SK-N-SH (cell line): ENCODE measurements at regions not wholly inside any gene's neighbourhood (a gene's known extent, or its start where the extent isn't known, plus 50 kb on each side); places are given as distances from the start of the nearest gene placed in this dataset.

Experiments
- CTCF ChIA-PET: fragments of 300-600, 350-600 bp; formaldehyde crosslinking; extraction: SDS; loops from one replicate; lab custom pipeline; 2021; lab: Yijun Ruan, JAX
- POLR2A ChIA-PET: fragments of 350-600 bp; sonication (Branson Sonifier 250); formaldehyde crosslinking; extraction: SDS; loops from one replicate; lab custom pipeline; 2020; ENCODE audit warnings: antibody characterized with exemption, inconsistent platforms; lab: Yijun Ruan, JAX
- DNase-seq: peaks from one replicate; pipeline ENCODE4 v3.0.0; 2012
- H2AFZ ChIP-seq: fragments of 200-600 bp; sonication (generic); 2 replicates; pipeline ENCODE4 v1.8.1; 2016; ENCODE audit warnings: antibody characterized with exemption, mild to moderate bottlenecking, low read depth
- H3F3A ChIP-seq: fragments of 200-600 bp; sonication (generic); replicated peaks from 2 replicates; pipeline ENCODE3; 2016; ENCODE audit warnings: antibody characterized with exemption, mild to moderate bottlenecking; ENCODE audit not compliant: insufficient read depth
- H3K27ac ChIP-seq, 2 experiments: fragments of 200-500 bp in 1 of 2; fragments of 200-600 bp in 1 of 2; sonication (Bioruptor generic) in 1 of 2; sonication (generic), shearing (Covaris generic) in 1 of 2; 2 replicates each; pipeline versions ENCODE4 v1.5.1 to v1.6.1; 2014 to 2016; ENCODE audit warnings: low read depth in 2 of 2, inconsistent platforms in 1 of 2, low read length in 1 of 2, mild to moderate bottlenecking in 1 of 2, mixed read lengths in 1 of 2
- H3K27me3 ChIP-seq: fragments of 200-600 bp; sonication (generic), shearing (Covaris generic); 2 replicates; pipeline ENCODE4 v1.6.1; 2016; ENCODE audit warnings: mixed run types; ENCODE audit not compliant: insufficient read depth
- H3K36me3 ChIP-seq, 2 experiments: fragments of 200-500 bp in 1 of 2; fragments of 200-600 bp in 1 of 2; sonication (Bioruptor generic) in 1 of 2; sonication (generic) in 1 of 2; replicated peaks in 1 of 2; 2 replicates each; pipeline versions ENCODE3 to v1.5.1; 2014 to 2016; ENCODE audit warnings: low read length in 1 of 2, mild to moderate bottlenecking in 1 of 2; ENCODE audit not compliant: insufficient read depth in 2 of 2, control insufficient read depth in 1 of 2
- H3K4me1 ChIP-seq, 2 experiments: fragments of 200-500 bp in 1 of 2; fragments of 200-600 bp in 1 of 2; sonication (Bioruptor generic) in 1 of 2; sonication (generic), shearing (Covaris generic) in 1 of 2; 2 replicates each; pipeline versions ENCODE4 v1.5.1 to v1.6.1; 2014 to 2016; ENCODE audit warnings: low read depth in 1 of 2, low read length in 1 of 2, mixed run types in 1 of 2; ENCODE audit not compliant: insufficient read depth in 2 of 2, control insufficient read depth in 1 of 2
- H3K4me2 ChIP-seq: fragments of 200-600 bp; sonication (generic), shearing (Covaris generic); 2 replicates; pipeline ENCODE4 v1.6.1; 2017; ENCODE audit warnings: mixed run types
- H3K4me3 ChIP-seq, 2 experiments: fragments of 200-500 bp in 1 of 2; fragments of 200-600 bp in 1 of 2; sonication (Bioruptor generic) in 1 of 2; sonication (generic), shearing (Covaris generic) in 1 of 2; 2 replicates each; pipeline versions ENCODE4 v1.5.1 to v1.8.1; 2014 to 2016; ENCODE audit warnings: low read depth in 2 of 2, inconsistent platforms in 1 of 2, low read length in 1 of 2, mild to moderate bottlenecking in 1 of 2, mixed read lengths in 1 of 2, moderate library complexity in 1 of 2
- H3K79me2 ChIP-seq: fragments of 200-600 bp; sonication (generic); 2 replicates; pipeline ENCODE4 v1.8.1; 2017; ENCODE audit warnings: mild to moderate bottlenecking; ENCODE audit not compliant: insufficient read depth
- H3K9ac ChIP-seq: fragments of 200-600 bp; sonication (generic); 2 replicates; pipeline ENCODE4 v1.6.1; 2017; ENCODE audit warnings: mixed run types
- H3K9me2 ChIP-seq: fragments of 200-600 bp; sonication (generic); 2 replicates; pipeline ENCODE4 v1.6.1; 2017; ENCODE audit warnings: mixed run types
- H3K9me3 ChIP-seq: fragments of 200-600 bp; sonication (generic); 2 replicates; pipeline ENCODE4 v1.6.1; 2017; ENCODE audit warnings: mixed run types, mild to moderate bottlenecking, moderate library complexity
- H4K20me1 ChIP-seq: fragments of 200-600 bp; sonication (generic); 2 replicates; pipeline ENCODE4 v1.6.1; 2017; ENCODE audit warnings: mild to moderate bottlenecking, mixed run types; ENCODE audit not compliant: insufficient read depth
- EP300 ChIP-seq, 2 experiments: IDR thresholded peaks; 2 replicates each; pipeline versions ENCODE4 v1.4.0 to v1.6.1; 2012; ENCODE audit warnings: borderline replicate concordance in 1 of 2, low read depth in 1 of 2, low read length in 1 of 2
- EZH2phosphoT487 ChIP-seq: fragments of 200-600 bp; sonication (generic); IDR thresholded peaks from 2 replicates; pipeline ENCODE4 v1.6.1; 2017; ENCODE audit warnings: low read depth, mixed run types, mild to moderate bottlenecking, antibody characterized with exemption, moderate library complexity, borderline replicate concordance
- FOSL2 ChIP-seq: IDR thresholded peaks from 2 replicates; pipeline ENCODE4 v1.4.0; 2012; ENCODE audit warnings: low read depth, mild to moderate bottlenecking, moderate library complexity, borderline replicate concordance
- GATA2 ChIP-seq: sonication (generic); formaldehyde crosslinking; IDR thresholded peaks from 2 replicates; pipeline ENCODE4 v1.5.0; 2020; ENCODE audit warnings: mild to moderate bottlenecking, missing genetic modification reagents
- MXI1 ChIP-seq: IDR thresholded peaks from 2 replicates; pipeline ENCODE4 v1.6.1; 2012; ENCODE audit warnings: mild to moderate bottlenecking, low read depth, low read length, improper control_type of control experiment
- NFIC ChIP-seq: IDR thresholded peaks from 2 replicates; pipeline ENCODE4 v1.4.0; 2012; ENCODE audit warnings: borderline replicate concordance
- NRF1 ChIP-seq: IDR thresholded peaks from 2 replicates; pipeline ENCODE4 v1.6.1; 2012; ENCODE audit warnings: low read depth, mild to moderate bottlenecking, low read length
- POLR2AphosphoS5 ChIP-seq: IDR thresholded peaks from 2 replicates; pipeline ENCODE4 v1.6.1; 2012; ENCODE audit warnings: low read depth, low read length
- RAD21 ChIP-seq: IDR thresholded peaks from 2 replicates; pipeline ENCODE4 v1.6.1; 2012; ENCODE audit warnings: mild to moderate bottlenecking, low read length
- RCOR1 ChIP-seq: fragments of 150-350 bp; IDR thresholded peaks from 2 replicates; pipeline ENCODE4 v1.6.1; 2017; ENCODE audit warnings: antibody characterized with exemption, low read length
- RXRA ChIP-seq: IDR thresholded peaks from 2 replicates; pipeline ENCODE4 v1.4.0; 2012; ENCODE audit warnings: low read depth, mild to moderate bottlenecking, borderline replicate concordance
- SMC3 ChIP-seq: IDR thresholded peaks from 2 replicates; pipeline ENCODE4 v1.6.1; 2012; ENCODE audit warnings: low read depth, low read length, improper control_type of control experiment
- TAF1 ChIP-seq: IDR thresholded peaks from 2 replicates; pipeline ENCODE4 v1.6.1; 2012; ENCODE audit warnings: low read depth, mild to moderate bottlenecking, low read length, moderate library complexity, borderline replicate concordance
- TEAD4 ChIP-seq: IDR thresholded peaks from 2 replicates; pipeline ENCODE4 v1.4.0; 2012; ENCODE audit warnings: mild to moderate bottlenecking, borderline replicate concordance; ENCODE audit not compliant: insufficient read depth
- WGBS: methylation state at CpG from one replicate; pipeline ENCODE4 v1.1.6; 2017; ENCODE audit warnings: low lambda C conversion rate; 5-methylcytosine and 5-hydroxymethylcytosine counted together
- TF ChIP-seq, protein P1 (sequence below): IDR thresholded peaks from 2 replicates; pipeline ENCODE4; 2012
- TF ChIP-seq, protein P2 (sequence below): IDR thresholded peaks from 2 replicates; pipeline ENCODE4 v1.4.0; 2012; ENCODE audit warnings: low read depth
- TF ChIP-seq, protein P3 (sequence below): IDR thresholded peaks from 2 replicates; pipeline ENCODE4 v1.6.1; 2012; ENCODE audit warnings: mild to moderate bottlenecking, low read depth, low read length, moderate library complexity
- TF ChIP-seq, protein P4 (sequence below): IDR thresholded peaks from 2 replicates; pipeline ENCODE4 v1.4.0; 2012; ENCODE audit warnings: low read depth, borderline replicate concordance

DNA sequence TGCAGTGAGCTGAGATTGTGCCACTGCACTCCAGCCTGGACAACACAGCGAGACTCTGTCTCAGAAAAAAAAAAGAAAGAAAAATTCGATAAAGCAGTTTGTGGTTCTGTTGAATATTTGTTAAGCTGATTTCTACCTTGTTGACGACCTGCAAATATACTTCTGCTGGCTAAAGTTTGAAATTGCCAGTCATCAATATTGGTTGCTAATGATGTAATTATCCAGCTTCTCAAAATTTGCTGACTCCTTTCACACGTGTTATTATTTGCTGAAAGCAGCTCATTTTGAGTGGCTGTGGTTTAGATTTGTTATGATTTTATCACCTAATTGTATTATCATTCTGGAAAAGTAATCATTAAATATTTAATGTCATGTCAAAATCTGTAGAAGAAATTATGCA lies 774.3 kb downstream of the QKI start (continued):
- no peak for TF ChIP-seq MXI1
- no peak for TF ChIP-seq RCOR1
- TF ChIP-seq RXRA, result no peak

DNA sequence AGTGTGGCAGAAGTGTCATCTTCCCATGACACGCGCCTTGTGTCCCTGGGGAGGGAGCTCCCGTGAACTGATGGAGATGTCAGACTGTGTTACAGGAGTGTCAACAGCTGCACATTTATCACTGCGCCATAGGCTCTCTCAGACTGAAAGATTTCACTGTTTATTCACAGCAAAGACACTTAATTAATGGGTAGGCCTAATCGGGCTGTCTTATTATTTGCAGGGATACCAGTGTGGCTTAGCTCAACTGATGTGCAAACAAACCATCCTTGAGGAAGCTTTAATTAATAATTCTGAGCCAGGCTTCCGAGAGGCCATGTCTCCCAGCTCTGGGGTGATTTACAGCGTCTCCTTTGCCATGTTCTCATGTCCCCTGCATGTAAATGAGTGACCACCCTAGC lies 771.0 kb downstream of the QKI start:
- no peaks in the 10 kb centered on the region for H3F3A ChIP-seq
- no peaks in the 10 kb centered on the region for H3K27me3 ChIP-seq
- H3K36me3 ChIP-seq, result no peaks in the 10 kb centered on the region
- TF ChIP-seq NFIC, result no peak
- TF ChIP-seq, protein P1, sequence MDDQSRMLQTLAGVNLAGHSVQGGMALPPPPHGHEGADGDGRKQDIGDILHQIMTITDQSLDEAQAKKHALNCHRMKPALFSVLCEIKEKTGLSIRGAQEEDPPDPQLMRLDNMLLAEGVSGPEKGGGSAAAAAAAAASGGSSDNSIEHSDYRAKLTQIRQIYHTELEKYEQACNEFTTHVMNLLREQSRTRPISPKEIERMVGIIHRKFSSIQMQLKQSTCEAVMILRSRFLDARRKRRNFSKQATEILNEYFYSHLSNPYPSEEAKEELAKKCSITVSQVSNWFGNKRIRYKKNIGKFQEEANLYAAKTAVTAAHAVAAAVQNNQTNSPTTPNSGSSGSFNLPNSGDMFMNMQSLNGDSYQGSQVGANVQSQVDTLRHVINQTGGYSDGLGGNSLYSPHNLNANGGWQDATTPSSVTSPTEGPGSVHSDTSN, result no peak
- no peak for TF ChIP-seq GATA2 (CRISPR knock-in tag)
- no peak for TF ChIP-seq POLR2AphosphoS5
- TF ChIP-seq SMC3, result no peak
- no peak for TF ChIP-seq MXI1
- TF ChIP-seq FOSL2, result no peak
- no peak for TF ChIP-seq EP300 (IDR thresholded peaks at IDR 0.05; ENCODE audit: borderline replicate concordance in 1 of 2, low read depth in 1 of 2, low read length in 1 of 2)
- no peak for TF ChIP-seq RXRA
- TF ChIP-seq, protein P2, sequence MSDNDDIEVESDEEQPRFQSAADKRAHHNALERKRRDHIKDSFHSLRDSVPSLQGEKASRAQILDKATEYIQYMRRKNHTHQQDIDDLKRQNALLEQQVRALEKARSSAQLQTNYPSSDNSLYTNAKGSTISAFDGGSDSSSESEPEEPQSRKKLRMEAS, result no peak
- no peak for TF ChIP-seq TEAD4
- TF ChIP-seq EZH2phosphoT487, result no peak
- TF ChIP-seq TAF1, result no peak
- TF ChIP-seq RCOR1, result no peak
- no peak for TF ChIP-seq NRF1
- TF ChIP-seq, protein P3, sequence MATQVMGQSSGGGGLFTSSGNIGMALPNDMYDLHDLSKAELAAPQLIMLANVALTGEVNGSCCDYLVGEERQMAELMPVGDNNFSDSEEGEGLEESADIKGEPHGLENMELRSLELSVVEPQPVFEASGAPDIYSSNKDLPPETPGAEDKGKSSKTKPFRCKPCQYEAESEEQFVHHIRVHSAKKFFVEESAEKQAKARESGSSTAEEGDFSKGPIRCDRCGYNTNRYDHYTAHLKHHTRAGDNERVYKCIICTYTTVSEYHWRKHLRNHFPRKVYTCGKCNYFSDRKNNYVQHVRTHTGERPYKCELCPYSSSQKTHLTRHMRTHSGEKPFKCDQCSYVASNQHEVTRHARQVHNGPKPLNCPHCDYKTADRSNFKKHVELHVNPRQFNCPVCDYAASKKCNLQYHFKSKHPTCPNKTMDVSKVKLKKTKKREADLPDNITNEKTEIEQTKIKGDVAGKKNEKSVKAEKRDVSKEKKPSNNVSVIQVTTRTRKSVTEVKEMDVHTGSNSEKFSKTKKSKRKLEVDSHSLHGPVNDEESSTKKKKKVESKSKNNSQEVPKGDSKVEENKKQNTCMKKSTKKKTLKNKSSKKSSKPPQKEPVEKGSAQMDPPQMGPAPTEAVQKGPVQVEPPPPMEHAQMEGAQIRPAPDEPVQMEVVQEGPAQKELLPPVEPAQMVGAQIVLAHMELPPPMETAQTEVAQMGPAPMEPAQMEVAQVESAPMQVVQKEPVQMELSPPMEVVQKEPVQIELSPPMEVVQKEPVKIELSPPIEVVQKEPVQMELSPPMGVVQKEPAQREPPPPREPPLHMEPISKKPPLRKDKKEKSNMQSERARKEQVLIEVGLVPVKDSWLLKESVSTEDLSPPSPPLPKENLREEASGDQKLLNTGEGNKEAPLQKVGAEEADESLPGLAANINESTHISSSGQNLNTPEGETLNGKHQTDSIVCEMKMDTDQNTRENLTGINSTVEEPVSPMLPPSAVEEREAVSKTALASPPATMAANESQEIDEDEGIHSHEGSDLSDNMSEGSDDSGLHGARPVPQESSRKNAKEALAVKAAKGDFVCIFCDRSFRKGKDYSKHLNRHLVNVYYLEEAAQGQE, result no peak
- TF ChIP-seq, protein P4, sequence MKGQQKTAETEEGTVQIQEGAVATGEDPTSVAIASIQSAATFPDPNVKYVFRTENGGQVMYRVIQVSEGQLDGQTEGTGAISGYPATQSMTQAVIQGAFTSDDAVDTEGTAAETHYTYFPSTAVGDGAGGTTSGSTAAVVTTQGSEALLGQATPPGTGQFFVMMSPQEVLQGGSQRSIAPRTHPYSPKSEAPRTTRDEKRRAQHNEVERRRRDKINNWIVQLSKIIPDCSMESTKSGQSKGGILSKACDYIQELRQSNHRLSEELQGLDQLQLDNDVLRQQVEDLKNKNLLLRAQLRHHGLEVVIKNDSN, result no peak
- no peak for TF ChIP-seq RAD21
- no peaks in the 10 kb centered on the region for H3K79me2 ChIP-seq
- H3K9me2 ChIP-seq, result no peaks in the 10 kb centered on the region
- no peak overlapping the region for H3K27ac ChIP-seq
- H4K20me1 ChIP-seq, result no peaks in the 10 kb centered on the region
- H3K4me2 ChIP-seq, result no peak overlapping the region
- H3K9ac ChIP-seq, result no peak overlapping the region
- DNase-seq, result no peak
- H3K9me3 ChIP-seq, result no peaks in the 10 kb centered on the region
- no peaks in the 10 kb centered on the region; a peak in 1 of 4 replicates for H3K4me1 ChIP-seq
- 20% methylated on average over 7 of the region's 7 CpGs for WGBS
- ChIA-PET CTCF (interaction anchor here (0.9 kb wide), 1 partner anchor 10 kb away, joined by 4 read pairs; no protein-coding TSS in a partner anchor), POLR2A (no interaction called here)
- no peak overlapping the region for H3K4me3 ChIP-seq
- no peak overlapping the region for H2AFZ ChIP-seq
